GM10266 (cell line): ENCODE measurements at regions not wholly inside any gene's neighbourhood (a gene's known extent, or its start where the extent isn't known, plus 50 kb on each side); places are given as distances from the start of the nearest gene placed in this dataset.
"Not testable (repeated sequence)": the region's sequence is repeated elsewhere in the genome, so short reads cannot be mapped to it uniquely, and the experiment has no call there.

Source experiments
- DNase-seq: peaks from one replicate; pipeline ENCODE4 v3.0.0; 2012; ENCODE audit errors: extremely low spot score
- TF ChIP-seq, protein P1 (sequence below): IDR thresholded peaks from 2 replicates; pipeline ENCODE4 v1.5.1; 2012; ENCODE audit warnings: mild to moderate bottlenecking, low read depth; ENCODE audit not compliant: control insufficient read depth, insufficient read depth; ENCODE audit errors: missing control alignments

DNA sequence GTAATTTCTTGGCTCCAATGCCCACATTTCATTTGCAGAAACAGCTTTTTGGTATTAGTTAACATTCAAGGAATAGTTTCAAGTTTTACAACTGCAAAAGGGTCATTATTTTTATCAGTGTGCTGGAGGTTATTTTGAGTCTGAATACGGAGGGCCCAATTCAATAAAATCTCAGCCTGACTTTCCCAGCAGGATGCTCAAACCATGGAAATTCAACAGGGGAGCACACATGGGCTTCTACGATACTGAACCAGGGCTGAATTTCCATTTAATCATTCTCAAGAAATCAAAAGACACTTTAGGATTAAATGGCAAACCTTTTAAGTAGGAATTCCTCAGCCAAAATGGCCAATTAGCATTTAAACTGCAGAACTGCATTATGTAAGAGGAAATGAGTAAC, 700.9 kb upstream of the ANKRD30A start:
- TF ChIP-seq, protein P1, sequence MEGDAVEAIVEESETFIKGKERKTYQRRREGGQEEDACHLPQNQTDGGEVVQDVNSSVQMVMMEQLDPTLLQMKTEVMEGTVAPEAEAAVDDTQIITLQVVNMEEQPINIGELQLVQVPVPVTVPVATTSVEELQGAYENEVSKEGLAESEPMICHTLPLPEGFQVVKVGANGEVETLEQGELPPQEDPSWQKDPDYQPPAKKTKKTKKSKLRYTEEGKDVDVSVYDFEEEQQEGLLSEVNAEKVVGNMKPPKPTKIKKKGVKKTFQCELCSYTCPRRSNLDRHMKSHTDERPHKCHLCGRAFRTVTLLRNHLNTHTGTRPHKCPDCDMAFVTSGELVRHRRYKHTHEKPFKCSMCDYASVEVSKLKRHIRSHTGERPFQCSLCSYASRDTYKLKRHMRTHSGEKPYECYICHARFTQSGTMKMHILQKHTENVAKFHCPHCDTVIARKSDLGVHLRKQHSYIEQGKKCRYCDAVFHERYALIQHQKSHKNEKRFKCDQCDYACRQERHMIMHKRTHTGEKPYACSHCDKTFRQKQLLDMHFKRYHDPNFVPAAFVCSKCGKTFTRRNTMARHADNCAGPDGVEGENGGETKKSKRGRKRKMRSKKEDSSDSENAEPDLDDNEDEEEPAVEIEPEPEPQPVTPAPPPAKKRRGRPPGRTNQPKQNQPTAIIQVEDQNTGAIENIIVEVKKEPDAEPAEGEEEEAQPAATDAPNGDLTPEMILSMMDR = no peak
- no peak for DNase-seq

DNA sequence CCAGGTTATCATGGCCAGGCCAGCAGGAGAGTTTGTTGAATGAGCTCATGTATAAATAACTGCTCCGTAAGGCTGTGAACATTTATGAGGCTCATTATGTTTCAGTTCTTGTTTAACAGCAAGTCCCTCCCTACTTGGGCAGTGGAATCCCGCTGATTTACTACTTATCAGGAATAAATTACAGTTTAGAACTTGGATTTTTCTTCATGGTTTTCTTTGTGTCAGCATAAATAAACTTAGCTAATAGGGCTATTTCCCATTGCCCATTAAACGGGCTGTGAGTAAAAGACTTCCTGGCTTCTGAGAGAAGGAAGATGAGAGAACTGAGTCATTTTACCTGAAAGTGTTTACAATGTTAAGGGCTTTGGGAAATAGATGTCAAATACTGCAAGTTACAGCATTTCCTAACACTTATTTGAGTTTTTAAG, 701.6 kb upstream of the ANKRD30A start:
- no peak for DNase-seq
- TF ChIP-seq, protein P1 = no peak

DNA sequence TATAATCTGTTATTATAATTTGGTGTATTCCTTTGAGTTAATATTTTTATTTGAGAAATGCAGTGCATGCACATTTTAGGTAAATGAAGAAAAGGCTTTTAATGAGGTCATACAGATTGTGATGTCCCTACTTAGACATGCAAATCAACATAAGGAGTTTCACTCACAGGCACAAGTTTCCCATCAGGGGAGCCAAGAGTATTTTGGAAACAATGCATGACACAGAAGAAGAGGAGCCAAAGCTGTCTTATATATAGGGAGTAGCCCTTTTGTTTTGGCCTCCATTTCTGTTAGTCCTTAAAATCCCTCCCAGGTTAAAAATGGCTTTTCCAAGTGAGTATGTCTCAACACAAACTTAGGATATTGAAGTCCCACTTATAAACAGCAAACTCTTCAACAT, 703.4 kb upstream of the ANKRD30A start:
- TF ChIP-seq, protein P1 = no peak
- DNase-seq = no peak

- TF ChIP-seq, protein P1 = no peak
- no peak for DNase-seq
These were observed 708.9 kb upstream of the ANKRD30A start for GRCh38 chr10:36416513-36416912.

- TF ChIP-seq, protein P1 = no peak
- DNase-seq = no peak
These were observed 712.5 kb upstream of the ANKRD30A start for GRCh38 chr10:36412942-36413341.

DNA sequence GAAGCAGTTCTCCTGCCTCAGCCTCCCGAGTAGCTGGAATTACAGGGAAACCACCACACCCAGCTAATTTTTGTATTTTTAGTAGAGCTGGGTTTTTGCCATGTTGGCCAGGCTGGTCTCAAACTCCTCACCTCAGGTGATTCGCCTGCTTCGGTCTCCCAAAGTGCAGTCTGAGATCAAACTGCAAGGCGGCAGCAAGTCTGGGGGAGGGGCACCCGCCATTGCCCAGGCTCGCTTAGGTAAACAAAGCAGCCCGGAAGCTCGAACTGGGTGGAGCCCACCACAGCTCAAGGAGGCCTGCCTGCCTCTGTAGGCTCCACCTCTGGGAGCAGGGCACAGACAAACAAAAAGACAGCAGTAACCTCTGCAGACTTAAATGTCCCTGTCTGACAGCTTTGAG, 725.2 kb upstream of the ANKRD30A start:
- DNase-seq = not testable (repeated sequence)

DNA sequence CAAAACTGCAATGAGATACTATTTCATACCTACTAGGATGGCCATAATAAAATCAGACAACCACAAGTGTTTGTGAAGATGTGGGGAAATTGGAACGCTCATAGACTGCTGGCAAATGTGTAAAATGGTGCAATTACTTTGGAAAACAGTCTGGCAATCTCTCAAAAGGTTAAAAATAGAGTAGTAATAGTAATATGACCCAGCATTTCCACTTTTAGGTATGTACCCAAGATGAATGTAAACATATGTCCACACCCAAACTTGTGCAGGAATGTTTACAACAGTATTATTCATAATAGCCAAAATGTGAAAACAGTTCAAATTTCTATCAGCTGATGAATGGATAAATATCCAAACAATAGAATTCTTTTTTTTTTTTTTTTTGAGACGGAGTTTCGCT, 731.6 kb upstream of the ANKRD30A start:
- TF ChIP-seq, protein P1 = no peak
- DNase-seq = no peak

DNA sequence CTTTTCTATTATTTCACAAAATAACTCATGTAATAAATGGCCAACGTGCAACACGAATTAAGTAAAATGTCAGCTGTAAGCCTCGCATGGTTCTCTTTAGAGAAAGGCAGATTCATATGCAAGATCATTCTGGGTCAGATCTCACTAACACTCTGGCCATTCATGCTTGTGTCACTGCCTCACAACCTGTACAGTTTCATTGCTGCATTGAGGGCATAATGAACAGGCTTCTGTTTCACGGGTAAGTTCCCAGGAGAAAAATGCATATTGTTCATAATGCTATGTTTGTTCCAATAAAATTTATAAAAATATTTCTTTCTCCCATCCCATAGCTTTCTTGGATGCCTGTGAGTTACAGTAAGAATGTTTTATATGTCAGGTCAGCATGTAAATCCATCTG, 734.0 kb upstream of the ANKRD30A start:
- TF ChIP-seq, protein P1 = no peak
- no peak for DNase-seq
